ENCODE measurements at regions not wholly inside any gene's neighbourhood (a gene's known extent, or its start where the extent isn't known, plus 50 kb on each side); places are given as distances from the start of the nearest gene placed in this dataset.

GRCh38 chr10:90530521-90530920, 327.3 kb downstream of the HTR7 start:
- no peak for TF ChIP-seq POLR2AphosphoS5 (IDR thresholded peaks at IDR 0.05; ENCODE audit: borderline replicate concordance, low read depth, low read length)
- no peak for TF ChIP-seq EZH2 (IDR thresholded peaks at IDR 0.05)
